NCI-H774 (cell line): ENCODE measurements at regions not wholly inside any gene's neighbourhood (a gene's known extent, or its start where the extent isn't known, plus 50 kb on each side); places are given as distances from the start of the nearest gene placed in this dataset.
"Not testable (repeated sequence)": the region's sequence is repeated elsewhere in the genome, so short reads cannot be mapped to it uniquely, and the experiment has no call there.

Source experiments
- DNase-seq: peaks from one replicate; lab custom pipeline; 2025; lab: John Stamatoyannopoulos, UW

DNA sequence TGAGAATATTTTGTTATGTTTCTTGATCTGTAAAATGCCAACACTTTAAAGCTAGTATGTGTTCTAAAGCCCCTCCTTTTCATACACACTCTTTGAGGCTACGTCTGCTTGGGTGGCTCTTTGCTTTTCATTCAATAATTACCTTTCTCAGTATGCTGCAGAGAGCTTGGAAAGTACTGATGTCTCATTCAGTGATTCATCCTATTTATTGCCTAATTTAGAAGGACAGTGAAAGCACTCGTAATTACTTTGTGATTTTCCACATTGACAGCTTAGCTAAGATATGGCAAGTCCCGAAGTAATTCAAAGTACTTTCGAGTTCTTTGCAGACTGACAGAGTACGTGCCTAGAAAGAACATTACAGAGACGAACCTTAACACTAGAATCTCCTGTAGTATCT, 57.2 kb downstream of the BMP15 start:
- no peak for DNase-seq

DNA sequence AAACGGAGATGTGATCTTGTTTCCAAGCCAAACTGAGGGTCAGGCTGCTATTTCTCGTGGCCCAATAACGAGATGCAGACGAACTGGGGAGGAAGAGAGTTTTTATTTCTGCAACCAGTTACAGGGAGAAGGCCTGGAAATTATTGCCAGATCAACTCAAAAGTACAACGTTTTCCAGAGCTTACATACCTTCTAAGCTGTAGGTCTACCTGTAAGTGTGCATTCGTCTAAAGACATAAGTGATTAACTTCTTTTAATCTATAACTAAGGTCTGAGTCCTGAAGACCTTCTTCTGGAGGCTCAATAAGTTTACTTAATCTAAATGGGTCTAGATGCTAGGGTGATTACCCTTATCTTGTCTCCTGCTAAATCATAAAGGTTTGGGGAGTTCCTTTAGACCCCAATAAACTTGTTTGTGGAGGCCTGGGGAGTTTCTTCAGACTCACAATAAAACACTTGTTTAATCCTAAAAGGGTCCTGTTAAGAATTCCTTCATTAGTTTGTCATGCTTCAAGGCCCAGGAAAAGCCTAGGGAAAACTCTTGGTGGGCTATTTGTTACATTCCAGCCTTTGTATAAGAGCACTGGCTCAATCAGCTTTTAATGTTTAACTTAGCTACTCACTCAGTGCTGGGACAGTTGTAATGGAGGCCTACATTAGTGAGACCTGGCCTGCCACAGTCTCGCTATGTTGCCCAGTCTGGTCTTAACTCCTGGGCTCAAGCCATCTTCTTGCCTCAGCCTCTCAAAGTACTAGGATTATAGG, 58.5 kb downstream of the BMP15 start:
- not testable (repeated sequence) for DNase-seq

DNA sequence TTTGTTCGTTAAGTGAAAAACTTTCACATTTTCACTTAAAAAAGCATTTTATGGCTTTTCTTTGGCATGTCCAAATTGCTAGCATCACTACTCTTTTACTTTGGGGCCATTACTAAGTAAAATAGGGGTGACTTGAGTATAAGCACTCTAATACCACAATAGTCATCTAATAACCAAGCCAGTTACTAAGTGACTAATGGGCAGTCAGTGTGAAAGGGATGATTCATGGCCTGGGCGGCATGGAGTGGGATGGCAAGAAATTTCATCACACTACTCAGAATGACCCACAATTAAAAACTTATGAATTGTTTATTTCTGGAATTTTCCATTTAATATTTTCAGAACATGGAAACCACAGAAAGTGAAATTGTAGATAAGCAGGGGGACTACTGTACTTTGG, 60.9 kb downstream of the BMP15 start:
- no peak for DNase-seq

DNA sequence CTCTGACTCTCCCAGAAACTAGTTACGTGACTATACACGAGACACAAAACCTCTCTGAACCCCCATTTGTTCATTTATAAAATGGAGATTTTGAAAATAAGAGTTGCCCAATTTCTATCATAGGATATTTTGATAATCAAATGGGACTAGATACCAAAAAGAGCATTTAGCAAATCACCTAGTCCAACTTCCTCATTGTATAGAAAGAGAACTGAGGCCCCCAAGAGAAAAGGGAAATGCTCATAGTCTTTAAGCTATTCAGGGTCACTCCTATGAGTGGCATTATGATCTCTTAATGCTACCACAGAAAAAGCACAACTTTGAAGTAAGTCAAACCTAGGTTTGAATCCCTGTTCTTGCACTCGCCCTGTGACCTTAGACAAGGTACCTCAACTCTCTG, 62.7 kb downstream of the BMP15 start:
- DNase-seq = no peak

DNA sequence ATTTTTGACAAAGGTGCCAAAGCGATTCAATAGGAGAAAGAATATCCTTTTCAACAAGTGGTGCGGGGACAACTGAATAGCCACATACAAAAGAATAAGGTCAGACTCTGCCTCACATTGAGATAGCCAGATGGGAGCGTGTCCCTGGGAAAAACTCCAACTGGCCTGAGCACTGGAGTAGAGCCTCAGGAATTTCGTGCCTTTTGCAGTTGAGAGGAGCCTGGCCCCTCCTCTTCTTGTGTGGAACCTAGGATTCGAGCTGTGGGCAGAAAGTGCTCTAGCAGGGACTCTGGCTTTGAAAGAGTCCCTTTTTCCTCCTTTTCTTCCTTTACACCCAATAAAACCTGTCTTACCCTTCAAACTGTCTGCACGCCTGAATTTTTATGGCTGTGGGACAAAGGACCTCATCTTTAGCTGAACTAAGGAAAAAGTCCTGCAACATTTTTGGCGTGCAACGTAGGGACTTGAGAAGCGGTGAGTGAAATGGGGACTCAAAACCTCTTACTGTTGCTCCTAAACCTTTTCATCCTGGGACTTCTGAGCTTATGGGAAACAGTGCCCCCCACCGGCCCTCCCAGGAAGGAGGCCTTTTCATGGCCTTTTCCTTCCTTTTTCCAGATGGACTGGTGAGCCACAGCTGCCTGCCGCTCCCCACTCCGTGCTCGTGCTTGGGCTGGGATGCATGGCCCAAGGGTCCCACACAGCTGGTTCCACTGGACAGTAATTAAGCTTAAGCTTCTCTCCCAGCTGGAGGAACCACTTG, 68.6 kb downstream of the BMP15 start:
- DNase-seq = no peak

DNA sequence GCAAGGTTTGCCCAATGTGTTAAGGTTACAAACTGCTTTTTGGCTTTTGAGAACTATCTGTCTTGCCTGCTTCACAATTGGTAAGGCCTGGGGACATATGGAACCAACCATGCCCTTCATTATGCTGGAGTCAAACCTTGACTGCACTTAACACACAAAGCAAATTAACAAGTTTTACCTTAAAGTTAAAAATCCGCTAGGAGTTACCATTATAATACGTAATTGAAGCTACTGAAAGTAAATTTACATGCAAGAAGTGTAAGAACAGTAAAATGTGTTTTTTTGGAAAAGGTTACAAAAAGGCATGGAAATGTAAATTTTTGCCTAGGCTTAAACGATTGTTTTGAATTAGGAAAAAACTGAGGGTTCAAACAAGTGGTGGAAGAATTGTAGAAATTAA, 69.7 kb downstream of the BMP15 start:
- DNase-seq = no peak

DNA sequence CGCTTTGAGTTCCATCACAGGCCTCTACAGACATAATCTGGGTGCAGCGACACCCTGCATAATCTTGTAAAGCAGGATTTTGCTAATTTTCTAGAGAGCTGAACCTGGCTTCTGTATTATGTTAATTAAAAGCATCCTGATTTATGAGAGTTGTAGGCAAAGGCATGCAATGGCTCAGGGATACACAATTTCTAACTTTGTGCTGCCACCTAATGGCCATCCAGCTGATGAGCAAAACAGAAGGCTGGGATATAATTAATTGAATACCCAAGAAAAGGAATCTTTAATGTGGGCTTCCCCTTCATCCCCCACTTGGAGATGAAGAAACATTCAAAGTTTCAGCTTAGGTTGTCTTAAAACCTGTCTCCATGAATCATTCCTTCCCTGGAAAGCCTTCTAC, 78.1 kb downstream of the BMP15 start:
- no peak for DNase-seq

DNA sequence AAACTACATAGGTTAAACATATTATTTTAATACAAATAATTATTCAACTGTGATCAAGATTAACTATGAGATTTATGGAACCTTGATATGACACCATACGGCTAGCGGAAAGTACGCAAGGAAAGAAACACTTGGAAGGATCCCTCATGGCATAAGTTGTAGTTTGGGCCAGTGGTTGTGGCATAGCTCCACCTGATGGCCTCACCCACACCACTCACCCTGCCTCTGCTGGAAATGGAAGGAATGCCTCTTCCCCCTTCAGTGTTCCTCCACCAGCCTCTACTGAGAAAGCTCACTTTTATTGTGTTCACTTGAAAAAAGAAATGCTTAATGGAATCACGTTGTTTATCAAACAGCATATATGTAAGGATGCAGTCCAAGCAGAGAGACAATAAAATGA, 86.4 kb downstream of the BMP15 start:
- no peak for DNase-seq

DNA sequence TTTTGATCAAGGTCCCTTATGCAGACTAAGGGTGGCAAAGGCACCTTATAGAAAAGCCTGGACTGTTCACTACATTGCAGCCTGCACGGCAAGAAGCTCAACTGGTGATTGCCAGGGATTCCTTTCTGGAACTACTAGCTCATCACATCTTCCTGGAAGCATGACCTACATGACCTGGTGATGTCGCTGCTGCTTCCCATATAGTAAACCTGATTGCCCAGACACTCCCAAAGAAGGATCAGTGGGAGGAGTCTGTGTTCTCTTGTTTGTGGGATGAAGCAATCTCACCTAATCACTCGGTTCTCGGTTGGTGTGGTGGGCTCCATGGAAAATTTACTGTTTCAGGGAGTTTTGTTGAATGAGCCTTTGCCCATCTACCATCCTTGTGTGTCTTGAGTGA, 89.8 kb downstream of the BMP15 start:
- DNase-seq = not testable (repeated sequence)

DNA sequence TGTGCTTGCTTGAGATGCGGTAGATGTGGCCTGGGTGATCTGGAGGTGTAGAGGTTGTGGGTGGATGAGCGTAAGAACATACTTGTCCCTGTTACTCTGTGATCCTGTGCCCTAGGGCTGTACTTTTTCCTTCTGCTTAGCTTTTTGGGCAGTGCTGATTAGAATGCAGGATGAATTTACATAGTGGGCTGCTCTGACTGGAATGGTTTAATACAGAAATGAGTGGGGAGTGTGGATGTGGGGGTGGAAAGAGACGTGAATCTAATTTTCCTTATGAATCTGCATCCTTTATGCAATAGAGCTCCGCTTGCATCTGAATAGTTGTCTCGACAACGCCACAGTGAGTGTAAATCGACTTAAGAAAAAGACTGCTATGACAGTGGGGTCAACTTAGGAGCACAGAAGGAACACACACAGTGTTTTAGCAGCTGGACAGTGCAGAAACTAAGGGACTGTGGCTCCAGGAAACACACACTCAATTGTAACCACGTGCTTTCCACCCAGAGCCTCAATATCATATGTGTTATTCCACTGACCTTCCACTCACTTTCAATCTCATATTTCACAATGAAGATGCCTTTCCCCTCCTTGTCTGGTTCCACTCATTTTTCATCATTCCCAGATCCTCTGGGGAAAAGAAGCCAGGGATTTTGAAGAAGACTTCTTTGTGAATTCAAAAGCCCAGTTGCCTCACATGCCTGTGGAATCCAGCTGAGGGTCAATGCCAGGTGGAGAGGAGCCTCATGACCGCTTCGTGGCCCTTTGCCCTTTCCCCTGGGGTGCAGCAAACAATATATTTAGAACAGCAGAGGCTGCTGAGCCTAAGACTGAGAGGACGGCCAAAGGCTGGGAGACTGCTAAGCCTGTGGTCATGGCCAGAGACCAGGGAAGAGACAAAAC, 91.4 kb downstream of the BMP15 start:
- not testable (repeated sequence) for DNase-seq

DNA sequence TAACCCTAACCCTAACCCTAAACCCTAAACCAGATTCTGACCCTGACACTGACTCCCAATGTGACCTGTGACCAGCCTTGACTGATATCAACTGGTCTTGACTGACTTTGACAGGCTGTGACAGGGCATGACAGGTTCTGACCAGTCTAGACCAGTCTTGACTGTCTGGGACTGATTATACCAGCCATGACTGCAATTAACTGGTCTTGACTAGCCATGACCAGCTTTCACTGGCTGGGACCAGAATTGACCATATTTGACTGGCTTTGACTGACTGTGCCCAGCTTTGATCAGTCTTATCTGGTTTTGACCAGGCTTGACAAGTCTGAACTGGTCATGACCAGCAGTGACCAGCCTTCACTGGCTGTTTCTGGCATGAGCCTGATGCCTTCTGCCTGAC, 95.5 kb downstream of the BMP15 start:
- no peak for DNase-seq

DNA sequence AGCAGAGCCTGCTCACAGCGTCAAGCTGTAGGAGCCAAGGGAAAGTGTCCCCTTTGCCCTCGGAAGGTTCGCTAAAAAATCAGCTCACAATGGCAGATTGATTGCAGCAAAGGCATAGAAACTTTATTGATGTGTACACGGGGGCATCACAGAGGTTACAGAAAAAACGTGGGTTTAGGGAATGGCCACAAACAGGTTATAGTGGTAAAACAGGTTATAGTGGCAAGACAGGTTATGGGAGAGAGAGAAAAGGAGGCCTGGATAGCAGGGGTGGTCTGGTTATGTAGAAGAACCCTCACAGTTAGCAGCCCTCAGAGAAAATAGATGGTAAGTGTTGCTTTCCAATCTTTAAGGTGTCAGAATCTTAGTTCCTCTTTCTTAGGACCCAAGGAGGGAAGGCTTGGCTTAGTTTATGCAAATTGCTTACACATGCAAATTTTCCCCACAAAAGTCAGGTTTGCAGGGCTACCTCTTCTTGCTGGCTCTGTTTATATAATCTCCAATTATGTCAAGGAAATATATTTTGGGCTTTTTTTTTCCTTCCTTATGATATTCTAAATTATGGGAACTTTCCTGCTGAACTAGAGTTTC, 113.7 kb downstream of the BMP15 start:
- DNase-seq = no peak

DNA sequence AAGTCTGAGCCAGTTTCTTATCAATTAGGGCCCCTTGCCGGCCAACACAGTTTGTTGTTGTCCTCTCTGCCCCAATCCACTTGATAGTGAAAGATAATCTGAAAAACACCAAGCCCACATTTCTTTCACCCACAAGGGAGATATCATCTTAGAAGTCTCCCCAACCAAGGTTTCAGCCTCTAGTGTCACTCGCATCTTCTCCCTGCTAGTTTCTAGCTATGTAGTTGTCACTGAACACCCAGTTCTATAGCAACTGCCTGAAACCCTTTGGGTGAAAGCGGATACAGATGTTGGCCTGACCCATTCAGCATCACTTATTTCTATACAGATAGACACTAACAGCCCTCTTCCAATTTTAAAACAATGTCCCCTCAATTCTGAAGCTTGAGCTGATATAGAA, 116.3 kb downstream of the BMP15 start:
- DNase-seq = no peak

DNA sequence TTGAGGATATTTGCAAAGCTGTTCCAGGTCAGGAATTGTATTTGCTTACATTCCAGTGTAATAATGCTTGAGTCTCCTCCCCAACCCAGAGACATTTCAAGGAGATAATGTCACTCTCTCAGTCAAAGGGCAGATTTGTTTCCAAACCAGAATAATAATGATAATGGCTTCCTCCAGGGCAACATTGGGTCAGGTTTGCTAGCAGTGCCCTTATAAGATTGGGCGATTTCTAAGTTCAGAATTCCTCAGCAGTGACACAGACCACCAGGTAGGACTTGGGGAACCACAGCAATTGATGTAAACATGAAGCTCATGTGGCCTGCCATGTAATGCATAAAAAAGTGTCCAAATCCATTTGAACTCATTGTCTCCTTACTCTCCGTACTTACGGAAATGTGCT, 125.2 kb downstream of the BMP15 start:
- no peak for DNase-seq

DNA sequence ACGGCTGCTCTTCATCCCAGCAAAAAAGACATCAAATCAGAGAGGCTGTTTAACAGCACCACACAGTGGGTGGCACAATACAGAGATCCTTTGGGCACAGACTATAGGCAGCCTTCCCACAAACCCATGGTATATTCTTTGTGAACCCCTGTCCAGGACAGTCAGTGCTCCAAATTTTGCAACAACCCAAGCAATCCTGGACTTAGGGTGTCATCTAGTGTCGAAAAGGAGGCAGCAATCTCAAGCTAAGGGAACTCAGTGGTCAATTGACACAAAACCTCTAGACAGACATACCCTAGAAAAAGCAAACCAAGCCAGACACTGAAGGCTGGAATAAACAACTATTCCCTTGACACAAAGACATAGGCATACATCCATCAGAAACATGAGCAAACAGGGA, 137.4 kb downstream of the BMP15 start:
- DNase-seq = no peak

DNA sequence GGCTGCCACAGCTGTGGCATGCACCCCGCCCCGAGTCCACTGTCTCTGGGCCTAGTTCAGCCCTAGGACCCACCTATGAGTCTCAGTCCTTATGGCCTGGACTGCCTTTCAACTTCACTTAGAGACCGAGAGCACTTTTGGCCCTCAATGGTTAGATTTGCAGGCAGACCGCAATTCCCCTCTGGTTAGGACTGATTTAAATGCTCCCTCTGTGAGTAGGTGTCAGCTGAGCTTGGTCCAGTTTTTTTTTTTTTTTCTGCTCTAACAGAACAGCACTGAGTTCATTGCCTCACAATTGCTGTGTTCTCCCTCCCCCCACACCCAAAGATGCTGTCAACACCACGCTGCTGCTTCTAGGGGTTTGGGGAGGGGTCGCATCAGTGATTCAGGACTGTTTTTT, 143.2 kb downstream of the BMP15 start:
- DNase-seq = no peak

DNA sequence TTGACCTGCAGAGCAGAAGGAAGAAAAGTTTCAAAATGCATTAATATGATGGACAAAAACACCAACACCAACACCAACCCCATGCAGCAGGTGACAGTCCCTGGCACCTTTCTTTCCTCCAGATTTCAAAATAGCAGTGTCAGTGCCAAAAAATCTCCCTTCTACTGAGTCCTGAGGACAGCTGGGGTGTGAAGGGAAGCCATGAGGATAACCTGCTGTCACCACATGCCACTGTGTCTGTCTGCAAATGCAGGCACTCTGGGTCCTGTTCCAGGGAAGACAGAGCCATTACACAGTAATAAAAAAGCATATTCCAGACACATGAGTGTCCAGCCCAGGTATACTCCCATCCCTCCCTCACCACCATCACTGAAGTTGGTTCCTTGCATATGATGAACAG, 187.5 kb downstream of the BMP15 start:
- DNase-seq = no peak

DNA sequence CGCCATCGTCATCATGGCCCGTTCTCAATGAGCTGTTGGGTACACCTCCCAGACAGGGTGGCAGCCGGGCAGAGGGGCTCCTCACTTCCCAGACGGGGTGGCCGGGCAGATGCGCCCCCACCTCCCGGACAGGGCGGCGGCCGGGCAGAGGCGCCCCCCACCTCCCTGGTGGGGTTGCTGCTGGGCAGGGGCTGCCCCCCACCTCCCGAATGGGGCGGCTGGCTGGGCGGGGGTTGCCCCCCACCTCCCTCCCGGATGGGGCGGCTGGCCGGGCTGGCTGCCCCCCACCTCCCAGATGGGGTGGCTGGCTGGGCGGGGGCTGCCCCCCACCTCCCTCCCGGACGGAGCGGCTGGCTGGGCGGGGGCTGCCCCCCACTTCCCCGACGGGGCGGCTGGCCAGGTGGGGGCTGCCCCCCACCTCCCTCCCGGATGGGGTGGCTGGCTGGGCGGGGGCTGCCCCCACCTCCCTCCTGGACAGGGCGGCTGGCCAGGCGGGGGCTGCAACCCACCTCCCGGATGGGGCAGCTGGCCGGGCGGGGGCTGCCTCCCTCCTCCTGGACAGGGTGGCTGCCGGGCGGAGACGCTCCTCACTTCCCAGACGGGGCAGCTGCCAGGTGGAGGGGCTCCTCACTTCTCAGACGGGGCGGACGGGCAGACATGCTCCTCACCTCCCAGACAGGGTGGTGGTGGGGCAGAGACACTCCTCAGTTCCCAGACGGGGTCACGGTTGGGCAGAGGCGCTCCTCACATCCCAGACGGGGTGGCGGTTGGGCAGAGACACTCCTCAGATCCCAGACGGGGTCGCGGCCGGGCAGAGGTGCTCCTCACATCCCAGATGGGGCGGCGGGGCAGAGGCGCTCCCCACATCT, 208.8 kb downstream of the BMP15 start:
- DNase-seq = not testable (repeated sequence)

DNA sequence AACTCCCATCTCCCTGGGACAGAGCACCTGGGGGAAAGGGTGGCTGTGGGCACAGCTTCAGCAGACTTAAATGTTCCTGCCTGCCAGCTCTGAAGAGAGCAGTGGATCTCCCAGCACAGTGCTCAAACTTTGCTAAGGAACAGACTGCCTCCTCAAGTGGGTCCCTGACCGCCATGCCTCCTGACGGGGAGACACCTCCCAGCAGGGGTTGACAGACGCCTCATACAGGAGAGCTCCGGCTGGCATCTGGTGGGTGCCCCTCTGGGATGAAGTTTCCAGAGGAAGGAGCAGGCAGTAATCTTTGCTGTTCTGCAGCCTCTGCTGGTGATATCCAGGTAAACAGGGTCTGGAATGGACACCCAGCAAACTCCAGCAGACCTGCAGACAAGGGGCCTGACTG, 206.9 kb upstream of the NUDT10 start:
- DNase-seq = not testable (repeated sequence)

DNA sequence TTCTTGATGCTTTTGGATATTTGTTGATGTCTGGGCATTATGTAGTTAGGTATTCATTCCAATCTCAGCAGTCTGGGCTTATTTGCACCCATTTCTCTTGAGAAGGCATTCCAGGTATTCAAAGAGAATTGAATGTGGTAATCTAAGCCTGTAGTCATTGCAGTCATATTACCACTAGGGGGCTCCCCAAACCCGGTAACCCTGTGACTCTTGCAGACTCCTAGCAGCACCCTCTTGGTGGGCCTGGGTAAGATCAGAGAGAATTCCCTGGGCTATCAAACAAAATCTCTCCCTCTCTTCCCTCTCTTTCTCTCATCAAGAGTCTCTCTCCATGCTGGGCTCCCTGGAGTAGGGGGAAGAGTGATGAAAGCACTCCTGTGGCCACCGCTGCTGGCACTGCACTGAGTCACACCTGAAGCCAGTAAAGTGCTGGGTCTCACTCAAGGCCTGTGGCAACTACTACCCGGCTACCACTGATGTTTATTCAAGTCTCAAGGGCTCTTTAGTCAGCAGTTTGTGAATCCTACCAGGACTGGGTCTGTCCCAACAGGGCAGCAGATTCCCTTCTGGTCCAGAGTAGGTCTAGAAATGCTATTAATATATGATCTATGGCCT, 187.7 kb upstream of the NUDT10 start:
- DNase-seq = peak; percentile 0

DNA sequence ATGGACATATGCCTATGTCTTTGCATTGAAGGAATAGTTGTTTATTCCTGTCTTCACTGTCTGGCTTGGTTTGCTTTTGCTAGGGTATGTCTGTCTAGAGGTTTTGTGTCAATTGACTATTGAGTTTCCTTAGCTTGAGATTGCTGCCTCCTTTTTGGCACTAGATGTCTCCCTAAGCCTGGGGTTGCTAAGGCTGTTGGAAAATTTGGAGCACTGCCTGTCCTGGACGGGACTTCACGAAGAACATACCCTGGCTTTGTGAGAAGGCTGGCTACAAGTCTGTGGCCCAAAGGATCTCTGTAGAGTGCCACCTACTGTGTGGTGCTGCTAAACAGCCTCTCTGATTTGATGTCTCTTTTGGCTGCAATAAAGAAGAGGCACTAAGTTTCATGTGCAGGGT, 183.8 kb upstream of the NUDT10 start:
- DNase-seq = no peak
